Thymus (tissue), 11 donors: ENCODE measurements at regions not wholly inside any gene's neighbourhood (a gene's known extent, or its start where the extent isn't known, plus 50 kb on each side); places are given as distances from the start of the nearest gene placed in this dataset.

Experiments used
- DNase-seq, 9 donors: peaks; one replicate each; pipeline ENCODE4 v3.0.0-alpha.2; 2013; ENCODE audit warnings: low spot score in 9 of 9, low read depth in 6 of 9, missing footprints in 1 of 9
- H3K27ac ChIP-seq, 2 donors: one replicate each; pipeline ENCODE4 v1.5.1; 2013; ENCODE audit warnings: control low read depth in 1 of 2, low read depth in 1 of 2, low read length in 1 of 2, mild to moderate bottlenecking in 1 of 2, moderate library complexity in 1 of 2
- H3K27me3 ChIP-seq, 2 donors: one replicate each; pipeline ENCODE4 v1.5.1; 2013; ENCODE audit warnings: low read length in 1 of 2; ENCODE audit not compliant: control insufficient read depth in 2 of 2, insufficient read depth in 1 of 2
- H3K36me3 ChIP-seq, 2 donors: one replicate each; pipeline ENCODE4 v1.5.1; 2013; ENCODE audit warnings: low read length in 1 of 2, mild to moderate bottlenecking in 1 of 2, moderate library complexity in 1 of 2; ENCODE audit not compliant: control insufficient read depth in 2 of 2, insufficient read depth in 2 of 2
- H3K4me1 ChIP-seq, 2 donors: one replicate each; pipeline ENCODE4 v1.5.1; 2013; ENCODE audit warnings: low read length in 2 of 2; ENCODE audit not compliant: control insufficient read depth in 2 of 2, insufficient read depth in 2 of 2
- H3K4me3 ChIP-seq, 2 donors: one replicate each; pipeline ENCODE4 v1.5.1; 2013; ENCODE audit warnings: low read length in 2 of 2, control low read depth in 1 of 2, mild to moderate bottlenecking in 1 of 2
- H3K9me3 ChIP-seq, 2 donors: one replicate each; pipeline ENCODE4 v1.5.1; 2013; ENCODE audit warnings: low read length in 1 of 2, mild to moderate bottlenecking in 1 of 2; ENCODE audit not compliant: control insufficient read depth in 2 of 2, insufficient read depth in 1 of 2
- WGBS: extraction: QIAGEN DNeasy Blood & Tissue Kit; methylation state at CpG from one replicate; pipeline ENCODE4 v1.1.7; 2013; 5-methylcytosine and 5-hydroxymethylcytosine counted together
- donor health status: healthy.

DNA sequence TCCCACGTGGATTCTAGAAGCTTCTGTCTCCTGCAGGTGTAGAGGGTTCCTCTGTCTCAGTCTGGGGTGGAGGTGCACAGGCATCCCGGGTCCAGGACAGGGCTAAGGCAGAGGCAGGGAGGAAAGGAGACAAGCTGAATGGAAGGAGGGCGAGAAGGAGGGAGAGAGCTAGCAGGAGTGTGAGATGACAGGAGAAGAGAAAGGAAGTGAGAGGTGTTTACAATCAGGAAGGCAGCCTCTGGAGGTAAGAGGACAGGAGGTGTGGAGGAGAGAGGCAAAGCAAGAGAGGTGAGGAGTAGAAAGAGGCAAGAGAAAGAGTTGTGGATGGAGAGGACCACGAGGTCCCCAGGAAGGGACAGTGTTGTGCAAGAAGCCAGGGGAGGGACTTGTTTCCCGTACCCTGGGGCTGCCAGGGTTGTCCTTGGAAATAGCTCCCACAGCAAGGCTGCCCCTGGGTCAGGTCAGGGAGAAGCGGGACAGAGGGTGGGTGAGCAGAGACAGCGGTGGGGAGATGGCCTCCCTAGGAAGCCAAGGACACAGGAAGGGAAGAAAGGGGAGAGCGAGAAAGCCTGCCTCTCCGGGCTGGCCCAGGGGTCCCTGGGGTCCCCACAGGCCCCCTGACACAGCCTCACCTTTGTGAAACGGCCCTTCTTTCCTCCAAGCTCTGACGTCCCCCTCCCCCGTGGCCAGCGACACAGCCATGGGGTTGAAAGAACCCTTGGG is 136.9 kb downstream of the CYP26B1 start:
- 82% methylated on average over 13 of the region's 13 CpGs for WGBS
- Histone ChIP-seq H3K27ac (no peak overlapping the region), H3K36me3 (no peaks in the 10 kb centered on the region), H3K27me3 (no peaks in the 10 kb centered on the region), H3K4me1 (no peaks in the 10 kb centered on the region), H3K4me3 (no peak overlapping the region), H3K9me3 (no peaks in the 10 kb centered on the region)
- DNase-seq = no peak

DNA sequence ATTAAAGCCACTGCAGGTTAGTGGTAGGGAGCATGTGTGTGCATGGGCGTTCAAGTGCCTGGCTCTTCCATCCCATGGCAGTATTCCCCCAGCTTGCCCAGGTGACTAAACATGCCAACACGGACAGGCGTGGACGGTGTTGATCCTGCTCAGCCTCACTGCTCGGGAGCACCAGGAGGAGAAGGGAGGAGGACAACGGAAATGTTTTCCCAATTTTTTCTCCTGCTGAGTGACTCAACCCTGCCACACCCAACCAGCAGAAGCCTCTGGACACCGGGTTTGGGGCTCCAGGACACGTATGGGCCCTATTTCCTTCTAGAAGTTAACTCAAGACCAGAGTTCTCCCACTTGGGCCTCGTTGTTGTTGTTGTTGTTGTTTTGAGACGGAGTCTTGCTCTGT is 139.1 kb downstream of the CYP26B1 start:
- no peak for DNase-seq
- no peak overlapping the region for H3K4me3 ChIP-seq
- 90% methylated on average over 10 of the region's 10 CpGs for WGBS

DNA sequence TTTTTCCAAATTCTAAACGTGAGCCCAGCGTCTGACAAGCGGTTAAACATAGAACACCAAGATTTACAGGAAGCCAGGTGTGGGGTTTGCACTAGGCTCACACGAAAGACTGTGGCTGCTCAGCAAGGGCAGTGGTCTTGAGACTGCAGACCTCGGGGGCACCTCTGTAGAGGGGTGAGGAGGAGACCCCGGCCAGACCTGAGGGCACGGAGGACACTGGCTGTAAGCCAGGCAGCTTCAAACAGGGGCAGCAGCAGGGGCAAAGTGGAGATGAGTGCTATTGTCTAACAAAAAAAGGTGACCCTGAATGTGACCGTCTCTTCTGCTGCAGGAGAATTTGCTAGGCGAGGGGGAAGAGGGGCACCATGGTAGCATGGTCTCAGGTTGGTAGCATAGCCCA is 140.3 kb downstream of the CYP26B1 start:
- no peak overlapping the region for H3K4me3 ChIP-seq
- H3K4me1 ChIP-seq = no peaks in the 10 kb centered on the region
- no peak overlapping the region for H3K27ac ChIP-seq
- WGBS = 78% methylated on average over 9 of the region's 9 CpGs
- H3K9me3 ChIP-seq = no peaks in the 10 kb centered on the region
- no peak for DNase-seq
- no peaks in the 10 kb centered on the region for H3K36me3 ChIP-seq
- H3K27me3 ChIP-seq = no peaks in the 10 kb centered on the region

More for the DNA sequence above, 139.1 kb downstream of the CYP26B1 start:
- Histone ChIP-seq H3K27me3 (no peaks in the 10 kb centered on the region), H3K36me3 (no peaks in the 10 kb centered on the region), H3K4me1 (no peaks in the 10 kb centered on the region), H3K27ac (no peak overlapping the region), H3K9me3 (no peaks in the 10 kb centered on the region)

DNA sequence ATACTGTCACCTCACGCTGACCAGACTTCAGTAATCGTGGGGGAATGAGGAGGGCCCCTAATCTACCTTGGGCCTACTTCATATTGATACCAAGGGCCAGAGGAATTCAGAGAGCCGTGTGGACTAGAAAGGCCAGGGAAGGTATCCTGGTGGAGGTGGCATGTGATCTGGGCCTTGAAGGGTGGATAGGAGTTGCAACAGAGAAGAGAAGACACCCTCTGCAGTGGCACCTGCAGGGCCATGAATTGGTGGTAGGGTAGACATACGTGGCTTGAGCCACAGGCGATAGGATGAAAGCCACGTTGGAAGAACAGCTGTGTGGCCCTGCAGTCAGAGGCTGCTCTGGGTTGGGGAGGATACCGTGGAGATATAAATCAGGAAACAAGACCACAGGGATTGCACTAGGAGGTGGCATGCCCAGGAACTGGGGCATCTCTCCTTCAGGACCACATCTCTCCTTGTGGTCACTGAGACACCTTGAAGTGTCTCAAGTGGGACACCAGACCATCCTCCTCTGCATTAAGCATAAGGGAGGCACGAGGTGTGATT is 141.4 kb downstream of the CYP26B1 start:
- Histone ChIP-seq H3K4me1 (no peaks in the 10 kb centered on the region), H3K27ac (no peak overlapping the region), H3K27me3 (no peaks in the 10 kb centered on the region), H3K9me3 (no peaks in the 10 kb centered on the region), H3K36me3 (no peaks in the 10 kb centered on the region), H3K4me3 (no peak overlapping the region)
- DNase-seq = no peak
- WGBS = 84% methylated on average over 8 of the region's 8 CpGs

DNA sequence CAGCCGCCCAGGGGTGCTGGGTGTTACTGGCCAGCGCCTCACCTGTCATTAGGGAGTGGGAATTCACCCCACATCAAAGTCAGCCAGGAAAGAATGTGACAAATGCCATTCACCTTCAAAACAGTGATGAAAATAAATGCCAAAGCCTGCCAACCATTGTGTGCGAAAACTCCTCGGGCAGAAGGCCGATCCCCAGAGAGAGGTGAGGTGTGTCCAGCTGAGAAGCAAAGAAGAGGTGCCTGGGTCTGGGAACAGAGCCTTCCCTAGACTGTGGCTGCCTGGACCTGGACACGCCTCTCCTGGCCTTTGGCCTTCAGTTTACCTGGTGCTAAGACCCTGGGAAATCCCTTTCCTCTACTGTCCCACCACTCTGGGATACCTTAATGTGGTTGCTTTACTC is 142.7 kb downstream of the CYP26B1 start:
- DNase-seq = no peak
- no peak overlapping the region for H3K4me3 ChIP-seq
- no peaks in the 10 kb centered on the region for H3K4me1 ChIP-seq
- no peaks in the 10 kb centered on the region for H3K9me3 ChIP-seq
- WGBS = 89% methylated on average over 6 of the region's 6 CpGs
- H3K36me3 ChIP-seq = no peaks in the 10 kb centered on the region
- H3K27me3 ChIP-seq = no peaks in the 10 kb centered on the region
- no peak overlapping the region for H3K27ac ChIP-seq

DNA sequence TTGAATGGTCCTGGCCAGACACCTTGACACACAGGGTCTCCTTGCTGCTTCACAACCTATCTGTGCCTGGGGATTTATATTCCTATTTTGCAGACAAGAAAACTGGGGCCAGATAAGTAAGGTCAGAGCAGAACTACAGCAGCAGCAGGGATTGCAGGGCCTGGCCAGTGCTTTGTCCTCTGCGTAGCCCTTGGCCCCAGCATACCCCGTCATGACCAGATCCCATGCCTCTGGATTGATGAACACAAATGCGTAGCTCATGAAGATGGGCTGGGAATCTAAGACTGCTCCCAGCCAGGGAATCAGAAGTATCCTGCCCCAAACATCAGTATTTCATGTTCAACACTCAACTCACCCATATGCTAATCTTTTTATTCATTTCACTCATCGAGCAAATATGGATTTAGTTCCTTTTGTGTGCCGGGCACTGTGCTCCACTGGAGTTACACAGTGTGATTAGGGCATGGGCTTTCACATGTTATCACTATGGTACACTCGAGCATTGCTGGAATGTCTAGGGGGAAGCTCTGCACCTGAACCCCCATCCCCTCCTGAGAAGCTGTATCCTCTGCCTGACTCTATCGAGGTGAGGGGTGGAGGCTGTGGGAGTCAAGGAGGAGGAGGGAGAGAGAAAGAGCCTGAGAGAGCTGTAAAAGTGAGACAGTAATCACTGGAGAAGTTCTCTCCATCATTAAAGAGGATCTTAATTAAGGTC is 143.3 kb downstream of the CYP26B1 start:
- Histone ChIP-seq H3K27ac (no peak overlapping the region), H3K36me3 (no peaks in the 10 kb centered on the region), H3K4me1 (no peaks in the 10 kb centered on the region), H3K9me3 (no peaks in the 10 kb centered on the region), H3K4me3 (no peak overlapping the region), H3K27me3 (no peaks in the 10 kb centered on the region)
- 86% methylated on average over 7 of the region's 7 CpGs for WGBS
- DNase-seq = no peak

DNA sequence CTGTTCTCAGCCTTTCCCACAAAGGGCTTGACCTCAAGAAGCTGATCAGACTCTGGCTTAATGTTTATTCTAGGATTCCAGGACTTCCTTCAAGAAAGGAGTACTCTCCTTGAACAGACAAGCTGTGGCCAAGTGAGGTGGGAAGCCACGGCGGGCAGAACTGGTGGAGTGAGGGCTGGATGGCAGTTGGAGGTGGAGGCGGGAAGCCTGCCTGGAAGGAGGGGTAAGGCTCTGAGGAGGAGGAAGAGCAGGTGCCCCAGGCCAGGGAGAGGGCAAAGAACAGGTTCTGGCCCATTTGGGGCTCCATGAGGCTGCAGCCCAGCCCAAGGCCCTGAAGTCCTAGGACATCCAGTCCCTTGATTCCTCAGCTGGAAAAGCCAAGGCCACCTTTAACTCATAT is 143.9 kb downstream of the CYP26B1 start:
- H3K27me3 ChIP-seq = no peaks in the 10 kb centered on the region
- H3K4me1 ChIP-seq = no peaks in the 10 kb centered on the region
- no peak overlapping the region for H3K4me3 ChIP-seq
- H3K27ac ChIP-seq = no peak overlapping the region
- DNase-seq = no peak
- H3K9me3 ChIP-seq = no peaks in the 10 kb centered on the region
- H3K36me3 ChIP-seq = no peaks in the 10 kb centered on the region
- 77% methylated on average over 3 of the region's 3 CpGs for WGBS

DNA sequence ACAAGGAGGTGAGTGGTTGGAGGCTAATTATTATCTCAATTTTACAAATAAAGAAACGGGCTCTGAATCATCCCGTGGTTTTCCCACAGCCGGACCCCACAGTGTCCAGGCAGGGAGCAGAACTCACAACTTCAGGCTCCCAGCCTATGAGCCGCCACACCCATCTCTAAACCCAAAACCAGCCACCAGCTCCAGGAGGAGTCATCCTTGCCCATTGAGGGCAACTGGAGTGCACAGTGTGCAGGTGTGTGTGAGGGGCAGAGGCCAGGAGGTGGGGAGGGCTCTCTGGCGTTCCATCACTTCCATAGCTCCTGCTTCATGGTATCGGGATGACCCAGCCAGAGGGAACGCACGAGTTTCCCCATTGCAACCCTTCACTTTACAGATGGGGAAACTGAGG is 144.5 kb downstream of the CYP26B1 start:
- Histone ChIP-seq H3K36me3 (no peaks in the 10 kb centered on the region), H3K4me1 (no peaks in the 10 kb centered on the region), H3K27ac (no peak overlapping the region), H3K27me3 (no peaks in the 10 kb centered on the region), H3K9me3 (no peaks in the 10 kb centered on the region), H3K4me3 (no peak overlapping the region)
- WGBS = 95% methylated on average over 8 of the region's 8 CpGs
- no peak for DNase-seq

DNA sequence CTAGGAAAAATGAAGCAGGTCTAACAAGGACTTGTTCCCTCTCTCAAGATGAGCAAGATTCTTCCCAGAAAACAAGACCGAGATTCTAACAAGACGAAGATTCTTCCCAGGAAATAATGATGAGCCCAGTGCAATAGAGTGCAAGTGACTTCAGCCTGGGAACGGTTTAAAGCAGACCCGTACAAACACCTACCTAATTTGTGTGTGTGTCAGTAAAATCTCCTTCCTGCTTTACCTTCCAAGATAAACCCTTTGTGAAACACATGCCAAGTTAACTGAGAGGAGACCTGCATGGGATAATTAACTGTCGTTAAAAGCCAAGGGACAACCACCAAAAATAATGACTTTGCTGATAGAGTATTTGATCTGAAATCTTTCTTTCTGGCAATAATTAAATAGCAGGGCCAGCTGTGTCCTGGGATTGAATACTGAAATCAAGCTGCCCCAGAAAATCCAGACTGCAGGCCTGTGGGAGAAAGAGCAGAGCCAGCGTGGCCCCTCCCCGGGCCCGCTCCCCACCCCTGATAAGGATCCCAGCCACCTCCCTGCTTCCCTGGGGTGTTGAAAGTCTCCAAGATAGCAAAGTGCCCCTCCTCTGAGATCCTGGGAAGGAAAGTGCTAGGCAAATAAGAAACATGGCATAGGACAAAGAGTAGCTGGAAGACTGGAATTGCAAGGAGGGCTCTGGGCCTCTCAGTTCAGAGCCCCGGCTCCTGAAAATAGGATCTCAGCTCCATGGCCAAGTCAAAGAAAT is 145.5 kb downstream of the CYP26B1 start:
- no peaks in the 10 kb centered on the region for H3K36me3 ChIP-seq
- no peaks in the 10 kb centered on the region for H3K27me3 ChIP-seq
- no peaks in the 10 kb centered on the region for H3K4me1 ChIP-seq
- WGBS = 71% methylated on average over 9 of the region's 9 CpGs
- no peak for DNase-seq
- H3K9me3 ChIP-seq = no peaks in the 10 kb centered on the region
- H3K27ac ChIP-seq = no peak overlapping the region
- no peak overlapping the region for H3K4me3 ChIP-seq
